Astrocyte of the cerebellum (primary cell): ENCODE measurements at regions not wholly inside any gene's neighbourhood (a gene's known extent, or its start where the extent isn't known, plus 50 kb on each side); places are given as distances from the start of the nearest gene placed in this dataset.

Experiments
- DNase-seq: peaks from one replicate; pipeline ENCODE4 v3.0.0-alpha.2; 2011; ENCODE audit warnings: low read depth
- H3K4me3 ChIP-seq: 2 replicates; pipeline ENCODE4 v1.5.1; 2011; ENCODE audit warnings: mild to moderate bottlenecking, low read depth, low read length, moderate library complexity
- CTCF ChIP-seq: IDR thresholded peaks from 2 replicates; pipeline ENCODE4 v1.5.1; 2012; ENCODE audit warnings: low read length, low read depth, moderate library complexity, mild to moderate bottlenecking; ENCODE audit errors: missing control alignments
- in situ Hi-C: cut with HindIII; loops from 2 replicates; pipeline ENCODE4 v1.10.0; 2017; ENCODE audit warnings: low sequenced_read_pairs

- in situ Hi-C loops: no loop called here
- DNase-seq: no peak
- no peak overlapping the region for H3K4me3 ChIP-seq
- no peak for TF ChIP-seq CTCF
Observed at GRCh38 chr11:96905143-96905542, 515.3 kb downstream of the JRKL start.

- DNase-seq: no peak
- TF ChIP-seq CTCF: no peak
- no peak overlapping the region for H3K4me3 ChIP-seq
- in situ Hi-C loops: no loop called here
Observed at GRCh38 chr11:96905663-96906062, 515.9 kb downstream of the JRKL start.

GRCh38 chr11:96906476-96906875 is 516.7 kb downstream of the JRKL start:
- no peak for TF ChIP-seq CTCF
- no peak overlapping the region for H3K4me3 ChIP-seq
- in situ Hi-C loops: no loop called here
- DNase-seq: no peak

GRCh38 chr11:96925862-96926261 is 536.0 kb downstream of the JRKL start:
- no peak for DNase-seq
- no peak for TF ChIP-seq CTCF
- in situ Hi-C loops: no loop called here

GRCh38 chr11:96940227-96940626 is 550.4 kb downstream of the JRKL start:
- no peak for DNase-seq
- TF ChIP-seq CTCF: no peak
- H3K4me3 ChIP-seq: no peak overlapping the region
- in situ Hi-C loops: no loop called here

More at GRCh38 chr11:96925862-96926261, 536.0 kb downstream of the JRKL start:
- H3K4me3 ChIP-seq: no peak overlapping the region

GRCh38 chr11:96942855-96943254 is 553.0 kb downstream of the JRKL start:
- no peak for TF ChIP-seq CTCF
- in situ Hi-C loops: no loop called here
- H3K4me3 ChIP-seq: no peak overlapping the region
- DNase-seq: no peak

GRCh38 chr11:96943970-96944369 is 554.2 kb downstream of the JRKL start:
- no peak for DNase-seq
- TF ChIP-seq CTCF: no peak
- in situ Hi-C loops: no loop called here
- H3K4me3 ChIP-seq: no peak overlapping the region
